A673 (cell line): ENCODE measurements at regions not wholly inside any gene's neighbourhood (a gene's known extent, or its start where the extent isn't known, plus 50 kb on each side); places are given as distances from the start of the nearest gene placed in this dataset.

Experiments used
- BruUV-seq: library from RNA; stranded (reverse); fragments of 400-500 nt; replicated peaks from 2 replicates; lab custom pipeline; 2021; lab: Mats Ljungman, UMichigan
- CTCF ChIA-PET: fragments of 300-600 bp; sonication (Branson Sonifier 250); formaldehyde crosslinking; loops from one replicate; lab custom pipeline; 2022; ENCODE audit warnings: antibody characterized with exemption; lab: Charles Lee
- POLR2A ChIA-PET: fragments of 300-600 bp; sonication (Branson Sonifier 250); formaldehyde crosslinking; loops from one replicate; lab custom pipeline; 2022; ENCODE audit warnings: antibody characterized with exemption; ENCODE audit not compliant: low non-redundant PET; lab: Charles Lee
- DNase-seq: peaks from one replicate; pipeline ENCODE4 v3.0.0-alpha.2; 2015; ENCODE audit warnings: low spot score
- H3K27ac ChIP-seq: fragments of 200-600 bp; sonication (generic); 2 replicates; pipeline ENCODE4 v1.5.1; 2016; ENCODE audit warnings: mixed run types, low read depth, mild to moderate bottlenecking, mixed read lengths, antibody characterized with exemption, low read length; ENCODE audit not compliant: poor library complexity, severe bottlenecking
- H3K27me3 ChIP-seq: fragments of 200-600 bp; sonication (generic); replicated peaks from 2 replicates; pipeline ENCODE4 v1.6.1; 2017; ENCODE audit warnings: mixed run types, low read depth, mild to moderate bottlenecking, mixed read lengths, antibody characterized with exemption, low read length; ENCODE audit not compliant: insufficient read depth, poor library complexity
- H3K36me3 ChIP-seq: fragments of 200-600 bp; sonication (generic); 2 replicates; pipeline ENCODE4 v1.6.1; 2016; ENCODE audit warnings: mixed run types, mild to moderate bottlenecking, mixed read lengths, antibody characterized with exemption, low read length; ENCODE audit not compliant: insufficient read depth, poor library complexity, severe bottlenecking
- H3K4me1 ChIP-seq: fragments of 200-600 bp; sonication (generic); 2 replicates; pipeline ENCODE4 v1.6.1; 2017; ENCODE audit warnings: mixed run types, mild to moderate bottlenecking, mixed read lengths, antibody characterized with exemption, low read length; ENCODE audit not compliant: insufficient read depth, poor library complexity, severe bottlenecking
- H3K4me3 ChIP-seq: fragments of 200-600 bp; sonication (generic); 2 replicates; pipeline ENCODE4 v1.5.1; 2016; ENCODE audit warnings: low read depth, mixed run types, mild to moderate bottlenecking, mixed read lengths, low read length; ENCODE audit not compliant: poor library complexity, severe bottlenecking
- H3K9me3 ChIP-seq: fragments of 200-600 bp; sonication (generic); 2 replicates; pipeline ENCODE4 v1.6.1; 2016; ENCODE audit warnings: mixed run types, low read depth, mild to moderate bottlenecking, mixed read lengths, antibody characterized with exemption, low read length; ENCODE audit not compliant: poor library complexity, severe bottlenecking
- CTCF ChIP-seq: fragments of 300-800, 200-600 bp; sonication (generic); conservative IDR thresholded peaks from 2 replicates; pipeline ENCODE4 v1.5.1; 2017; ENCODE audit warnings: low read depth, mild to moderate bottlenecking, antibody characterized with exemption, low read length, moderate library complexity, mixed read lengths
- EZH2 ChIP-seq: fragments of 200-600 bp; sonication (generic); IDR thresholded peaks from 2 replicates; pipeline ENCODE4 v1.6.1; 2017; ENCODE audit warnings: borderline replicate concordance, low read depth, mild to moderate bottlenecking, mixed read lengths, antibody characterized with exemption, low read length; ENCODE audit not compliant: poor library complexity, severe bottlenecking
- intact Hi-C: fragments of 100-400 bp; cut with micrococcal nuclease; formaldehyde crosslinking; loops from one replicate; pipeline ENCODE4 v1.10.0; 2022; ENCODE audit not compliant: unreplicated experiment

GRCh38 chr7:33762151-33762910 lies 143.0 kb upstream of the BMPER start:
- no peak for DNase-seq
- TF ChIP-seq EZH2 (no peak), CTCF (peak; percentile 31)
- Histone ChIP-seq H3K9me3 (no peaks in the 10 kb centered on the region), H3K36me3 (no peaks in the 10 kb centered on the region), H3K27ac (peak overlapping the region; percentile 18), H3K4me3 (no peak overlapping the region), H3K27me3 (no peaks in the 10 kb centered on the region), H3K4me1 (peaks cover 28% of the 10 kb centered on the region)
- intact Hi-C loops: no loop called here
- no TSS peak for BruUV-seq
- ChIA-PET CTCF (no interaction called here), POLR2A (no interaction called here)

GRCh38 chr7:33762911-33763306 lies 142.4 kb upstream of the BMPER start:
- Histone ChIP-seq H3K27ac (peak overlapping the region; percentile 18), H3K4me1 (peaks cover 28% of the 10 kb centered on the region), H3K4me3 (no peak overlapping the region), H3K36me3 (no peaks in the 10 kb centered on the region), H3K27me3 (no peaks in the 10 kb centered on the region), H3K9me3 (no peaks in the 10 kb centered on the region)
- CTCF ChIA-PET: no interaction called here
- no TSS peak for BruUV-seq
- POLR2A ChIA-PET: no interaction called here
- intact Hi-C loops: no loop called here
- TF ChIP-seq EZH2 (no peak), CTCF (no peak)
- no peak for DNase-seq

- POLR2A ChIA-PET: no interaction called here
These were observed 140.4 kb upstream of the BMPER start for GRCh38 chr7:33764752-33765451.

More at GRCh38 chr7:33764752-33765451, 140.4 kb upstream of the BMPER start:
- Histone ChIP-seq H3K4me1 (peaks cover 28% of the 10 kb centered on the region), H3K27me3 (no peaks in the 10 kb centered on the region), H3K4me3 (no peak overlapping the region), H3K9me3 (no peaks in the 10 kb centered on the region), H3K36me3 (no peaks in the 10 kb centered on the region), H3K27ac (no peak overlapping the region)
- CTCF ChIA-PET: no interaction called here
- no TSS peak for BruUV-seq
- no peak for TF ChIP-seq CTCF
- TF ChIP-seq EZH2: no peak
- DNase-seq: no peak
- intact Hi-C loops: no loop called here
